DOHH2 (cell line): ENCODE measurements at regions not wholly inside any gene's neighbourhood (a gene's known extent, or its start where the extent isn't known, plus 50 kb on each side); places are given as distances from the start of the nearest gene placed in this dataset.

Experiments
- CTCF ChIP-seq: fragments of 200-600 bp; sonication (generic); IDR thresholded peaks from one replicate; pipeline ENCODE4 v1.5.1; 2014; ENCODE audit warnings: antibody characterized with exemption, mild to moderate bottlenecking, low read depth, low read length; ENCODE audit not compliant: poor library complexity, severe bottlenecking
- EZH2phosphoT487 ChIP-seq: fragments of 200-600 bp; sonication (generic); IDR thresholded peaks from 2 replicates; pipeline ENCODE4 v1.6.1; 2017; ENCODE audit warnings: borderline replicate concordance, mild to moderate bottlenecking, antibody characterized with exemption, low read length, moderate library complexity, mixed read lengths

DNA sequence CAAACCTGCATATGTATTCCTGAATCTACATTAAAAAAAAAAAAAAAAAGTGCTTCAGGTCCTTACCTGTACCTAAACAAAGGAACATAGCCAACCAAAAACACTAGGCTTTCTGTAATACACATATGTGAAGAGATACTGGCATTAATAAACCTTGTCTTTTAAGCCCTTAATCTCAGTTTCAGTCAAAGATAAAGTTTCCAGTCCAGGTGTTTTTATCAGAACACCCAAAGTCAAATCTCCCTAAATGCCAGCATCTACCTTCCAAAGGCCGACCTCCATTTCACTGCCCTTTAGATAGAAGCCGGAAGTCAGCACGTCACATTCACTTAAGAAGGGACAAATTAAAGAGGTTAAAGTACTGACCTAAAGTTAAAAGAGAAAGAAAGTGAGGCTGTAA, 79.8 kb upstream of the NEBL start:
- TF ChIP-seq CTCF (no peak), EZH2phosphoT487 (no peak)
